ENCODE measurements at regions not wholly inside any gene's neighbourhood (a gene's known extent, or its start where the extent isn't known, plus 50 kb on each side); places are given as distances from the start of the nearest gene placed in this dataset.

GRCh38 chr17:52233176-52233575 is 74.7 kb upstream of the CA10 start:
- Histone ChIP-seq H3K4me3 (replicated peaks in 1 of 2; ENCODE audit: low read depth in 1 of 2, low read length in 2 of 2) (no peak overlapping the region), H4K20me1 (ENCODE audit: insufficient read depth) (no peaks in the 10 kb centered on the region), H2AFZ (ENCODE audit: low read depth, low read length, poor library complexity, severe bottlenecking) (no peak overlapping the region), H3K9ac (ENCODE audit: low read length) (no peak overlapping the region), H3K9me2 (ENCODE audit: insufficient read depth) (no peaks in the 10 kb centered on the region), H3K4me2 (ENCODE audit: low read length) (no peak overlapping the region), H3K27ac (ENCODE audit: low read depth, low read length) (no peak overlapping the region), H3K79me2 (ENCODE audit: insufficient read depth, low read length) (no peaks in the 10 kb centered on the region), H3K9me3 (ENCODE audit: control insufficient read depth in 1 of 2, insufficient read depth in 1 of 2, low read depth in 1 of 2, low read length in 2 of 2) (peaks cover 25 to 35% of the 10 kb centered on the region in 2 experiments; a peak in 2 of 4 replicates), H3K27me3 (ENCODE audit: insufficient read depth, low read length) (no peaks in the 10 kb centered on the region), H3K36me3 (ENCODE audit: control insufficient read depth in 1 of 2, insufficient read depth in 2 of 2, low read length in 2 of 2) (no peaks in the 10 kb centered on the region), H3K4me1 (ENCODE audit: control insufficient read depth in 1 of 2, insufficient read depth in 2 of 2, low read length in 2 of 2) (no peaks in the 10 kb centered on the region)
- intact Hi-C loops (cut with micrococcal nuclease): no loop called here
- POLR2A ChIA-PET: no interaction called here
- TF ChIP-seq ZNF274 (IDR thresholded peaks at IDR 0.05; ENCODE audit: low read depth, low read length) (no peak), SP1 (IDR thresholded peaks at IDR 0.05; ENCODE audit: low read depth) (no peak), POLR2AphosphoS5 (IDR thresholded peaks at IDR 0.05; ENCODE audit: low read depth, low read length) (no peak), EGR1 (IDR thresholded peaks at IDR 0.05; ENCODE audit: low read depth) (no peak), ZFX (IDR thresholded peaks at IDR 0.05) (no peak), ELF1 (IDR thresholded peaks at IDR 0.05; ENCODE audit: borderline replicate concordance, low read depth) (no peak), SIN3A (IDR thresholded peaks at IDR 0.05; ENCODE audit: low read depth) (no peak), REST (IDR thresholded peaks at IDR 0.05; ENCODE audit: low read depth) (no peak), RAD21 (IDR thresholded peaks at IDR 0.05; ENCODE audit: low read depth) (no peak), MAX (IDR thresholded peaks at IDR 0.05) (no peak), FOSL1 (IDR thresholded peaks at IDR 0.05; ENCODE audit: low read depth) (no peak), CTCF (IDR thresholded peaks at IDR 0.05 in 2 of 3, conservative IDR thresholded peaks at IDR 0.05 in 1 of 3; ENCODE audit: borderline replicate concordance in 1 of 3, insufficient read depth in 1 of 3, low read depth in 2 of 3, low read length in 2 of 3) (no peak), CEBPB (IDR thresholded peaks at IDR 0.05; ENCODE audit: low read depth) (no peak), EZH2 (IDR thresholded peaks at IDR 0.05) (no peak)
- RAD21 ChIA-PET (ENCODE audit: low non-redundant PET in 1 of 2, low total read pairs in 2 of 2, uncharacterized antibody in 2 of 2, unreplicated experiment in 2 of 2): no interaction called here
- ATAC-seq (no peak), DNase-seq (ENCODE audit: low read depth, low spot score) (no peak)
- CTCF ChIA-PET: no interaction called here
- BruUV-seq (replicated peaks): no TSS peak

All from HCT116 (cell line).